MM.1S (cell line): ENCODE measurements at regions not wholly inside any gene's neighbourhood (a gene's known extent, or its start where the extent isn't known, plus 50 kb on each side); places are given as distances from the start of the nearest gene placed in this dataset.

Source experiments
- EZH2 ChIP-seq: fragments of 300-600 bp; sonication (generic); optimal IDR thresholded peaks from 2 replicates; pipeline ENCODE3; 2017; ENCODE audit warnings: low read depth, mild to moderate bottlenecking, antibody characterized with exemption, low read length, mixed read lengths
- EZH2phosphoT487 ChIP-seq: fragments of 300-600 bp; sonication (generic); IDR thresholded peaks from 2 replicates; pipeline ENCODE4 v1.6.1; 2018; ENCODE audit warnings: antibody characterized with exemption, low read length
- TF ChIP-seq, protein P1 (sequence below): fragments of 300-600 bp; sonication (generic); IDR thresholded peaks from 2 replicates; pipeline ENCODE4 v1.5.1; 2016; ENCODE audit warnings: antibody characterized with exemption, low read length, mixed read lengths

DNA sequence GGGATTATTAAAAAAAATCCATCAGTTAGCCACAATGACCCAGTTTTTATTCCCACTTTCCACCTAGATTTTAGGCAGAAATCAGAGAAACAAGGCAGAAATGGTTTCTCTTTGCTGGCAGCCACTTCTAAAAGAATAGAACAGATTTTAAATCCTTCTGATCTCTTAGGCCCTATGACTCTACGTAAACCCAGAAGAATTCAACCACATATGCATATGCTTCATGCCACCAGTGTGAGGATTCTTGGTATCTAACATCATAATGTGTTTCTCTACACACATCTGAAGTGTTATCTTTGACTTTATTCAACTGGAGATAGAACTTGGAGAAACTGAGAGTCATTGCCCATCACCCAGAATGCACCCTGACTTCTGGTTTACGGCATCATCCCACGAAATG is 128.7 kb upstream of the TANK start:
- TF ChIP-seq EZH2 (no peak), EZH2phosphoT487 (no peak)
- TF ChIP-seq, protein P1, sequence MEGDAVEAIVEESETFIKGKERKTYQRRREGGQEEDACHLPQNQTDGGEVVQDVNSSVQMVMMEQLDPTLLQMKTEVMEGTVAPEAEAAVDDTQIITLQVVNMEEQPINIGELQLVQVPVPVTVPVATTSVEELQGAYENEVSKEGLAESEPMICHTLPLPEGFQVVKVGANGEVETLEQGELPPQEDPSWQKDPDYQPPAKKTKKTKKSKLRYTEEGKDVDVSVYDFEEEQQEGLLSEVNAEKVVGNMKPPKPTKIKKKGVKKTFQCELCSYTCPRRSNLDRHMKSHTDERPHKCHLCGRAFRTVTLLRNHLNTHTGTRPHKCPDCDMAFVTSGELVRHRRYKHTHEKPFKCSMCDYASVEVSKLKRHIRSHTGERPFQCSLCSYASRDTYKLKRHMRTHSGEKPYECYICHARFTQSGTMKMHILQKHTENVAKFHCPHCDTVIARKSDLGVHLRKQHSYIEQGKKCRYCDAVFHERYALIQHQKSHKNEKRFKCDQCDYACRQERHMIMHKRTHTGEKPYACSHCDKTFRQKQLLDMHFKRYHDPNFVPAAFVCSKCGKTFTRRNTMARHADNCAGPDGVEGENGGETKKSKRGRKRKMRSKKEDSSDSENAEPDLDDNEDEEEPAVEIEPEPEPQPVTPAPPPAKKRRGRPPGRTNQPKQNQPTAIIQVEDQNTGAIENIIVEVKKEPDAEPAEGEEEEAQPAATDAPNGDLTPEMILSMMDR, result no peak
